ENCODE measurements at regions not wholly inside any gene's neighbourhood (a gene's known extent, or its start where the extent isn't known, plus 50 kb on each side); places are given as distances from the start of the nearest gene placed in this dataset.

DNA sequence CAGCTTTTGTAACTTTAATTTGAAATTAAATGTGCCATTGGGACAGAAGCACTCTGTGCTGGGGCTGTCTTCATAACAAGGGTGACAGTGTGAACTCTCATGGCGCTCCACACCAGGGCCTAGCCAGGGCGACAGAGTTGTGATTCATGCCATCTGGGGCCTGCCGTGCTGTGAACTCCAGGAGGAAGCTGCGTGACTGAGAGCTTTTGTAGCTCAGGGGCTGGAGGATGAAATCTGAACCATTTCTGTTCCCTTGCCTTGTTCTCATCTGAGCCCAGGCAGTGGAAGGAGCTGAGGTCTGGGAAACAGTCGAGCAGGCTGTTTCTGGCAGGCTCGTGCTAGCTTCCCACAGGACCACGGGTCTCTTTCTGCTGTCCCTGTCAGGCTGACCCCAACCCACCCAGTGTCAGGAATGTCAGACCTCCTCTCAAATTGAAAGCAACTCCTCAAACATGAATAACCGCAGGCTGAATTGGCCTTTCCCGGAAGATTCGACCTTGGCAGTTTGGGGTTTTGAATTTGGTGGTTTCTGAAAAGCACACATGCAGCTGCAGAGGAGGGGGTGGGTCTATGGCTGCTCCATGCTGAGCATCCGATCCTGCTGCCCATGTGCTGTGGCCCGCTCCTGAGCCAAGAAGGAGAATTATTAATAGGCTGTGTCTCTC, 69.2 kb upstream of the RPS23 start:
- intact Hi-C loops (cut with micrococcal nuclease): no loop called here
- no peaks in the 10 kb centered on the region for H3K36me3 Mint-ChIP-seq
- H3K27me3 Mint-ChIP-seq: peaks cover 3% of the 10 kb centered on the region
- H3K4me1 Mint-ChIP-seq (ENCODE audit: low read depth): peaks cover 2% of the 10 kb centered on the region
- CTCF ChIA-PET: no interaction called here
- H3K27ac Mint-ChIP-seq: no peak overlapping the region
- H3K9me3 Mint-ChIP-seq: no peaks in the 10 kb centered on the region
- no peak overlapping the region for H3K4me3 Mint-ChIP-seq
- POLR2A ChIA-PET: no interaction called here
- no peak for DNase-seq

DNA sequence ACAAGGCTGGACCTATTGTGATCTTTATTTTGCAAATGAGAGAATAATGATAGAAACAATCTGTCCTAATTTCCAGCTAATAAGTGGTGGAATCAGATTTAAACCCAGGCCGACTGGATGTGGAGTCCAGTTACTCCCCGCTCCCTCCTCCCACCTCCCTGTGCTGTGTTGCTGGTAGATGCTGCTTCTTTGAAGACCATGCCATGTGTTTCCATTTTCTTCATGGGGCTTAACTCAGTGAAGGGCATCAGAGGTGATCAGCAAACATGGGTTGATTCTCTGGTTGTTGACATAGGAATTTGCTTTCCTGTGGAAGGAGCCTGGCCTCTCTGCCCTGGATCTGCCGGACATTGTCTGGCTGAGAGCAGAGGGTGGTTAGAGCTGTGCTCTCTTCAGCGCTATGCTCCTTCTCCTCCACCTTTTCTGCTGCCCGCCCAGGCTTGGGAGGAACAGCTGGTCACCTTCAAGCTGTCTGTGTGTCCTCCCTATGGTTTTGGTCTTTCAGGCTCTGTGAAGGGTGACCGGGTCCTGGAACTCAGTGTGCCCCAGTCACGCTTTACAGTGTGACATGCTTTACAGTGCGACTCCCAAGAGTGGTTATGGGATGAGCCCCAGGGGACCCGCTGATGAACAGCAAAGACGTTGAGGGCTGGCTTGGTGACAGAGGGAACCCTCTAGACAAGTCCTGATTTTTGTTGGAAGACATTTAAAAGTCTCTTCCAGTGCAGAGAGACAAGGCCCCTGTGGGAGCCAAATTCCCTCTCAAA, 68.4 kb upstream of the RPS23 start:
- peaks cover 5% of the 10 kb centered on the region for H3K27me3 Mint-ChIP-seq
- CTCF ChIA-PET: interaction anchor here (1.5 kb wide), 1 partner anchor 148 kb away, joined by 3 read pairs; no protein-coding TSS in a partner anchor
- no peaks in the 10 kb centered on the region for H3K4me1 Mint-ChIP-seq (ENCODE audit: low read depth)
- no peaks in the 10 kb centered on the region for H3K36me3 Mint-ChIP-seq
- POLR2A ChIA-PET: no interaction called here
- DNase-seq: no peak
- H3K27ac Mint-ChIP-seq: no peak overlapping the region
- H3K9me3 Mint-ChIP-seq: no peaks in the 10 kb centered on the region
- no peak overlapping the region for H3K4me3 Mint-ChIP-seq
- intact Hi-C loops (cut with micrococcal nuclease): no loop called here

DNA sequence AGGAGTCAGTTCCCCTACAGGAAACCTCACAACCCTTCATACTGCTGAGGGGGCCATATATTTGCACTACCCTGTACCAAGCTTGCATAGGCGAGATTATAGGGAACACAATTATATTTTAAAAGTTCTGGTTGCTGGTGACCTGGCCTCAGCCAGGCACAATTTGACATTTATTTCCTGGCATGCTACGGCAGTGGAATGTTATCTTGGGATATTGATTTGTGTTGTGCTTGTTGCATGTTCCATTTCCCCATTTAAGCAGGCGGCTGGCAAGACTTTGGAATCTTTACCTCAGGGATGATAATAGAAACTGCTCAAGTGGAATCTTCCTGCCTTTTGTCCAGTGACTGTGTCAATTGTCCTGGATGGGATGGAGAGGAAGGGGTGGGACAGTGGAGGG, 67.0 kb upstream of the RPS23 start:
- H3K4me1 Mint-ChIP-seq (ENCODE audit: low read depth): no peaks in the 10 kb centered on the region
- POLR2A ChIA-PET: no interaction called here
- no peaks in the 10 kb centered on the region for H3K9me3 Mint-ChIP-seq

DNA sequence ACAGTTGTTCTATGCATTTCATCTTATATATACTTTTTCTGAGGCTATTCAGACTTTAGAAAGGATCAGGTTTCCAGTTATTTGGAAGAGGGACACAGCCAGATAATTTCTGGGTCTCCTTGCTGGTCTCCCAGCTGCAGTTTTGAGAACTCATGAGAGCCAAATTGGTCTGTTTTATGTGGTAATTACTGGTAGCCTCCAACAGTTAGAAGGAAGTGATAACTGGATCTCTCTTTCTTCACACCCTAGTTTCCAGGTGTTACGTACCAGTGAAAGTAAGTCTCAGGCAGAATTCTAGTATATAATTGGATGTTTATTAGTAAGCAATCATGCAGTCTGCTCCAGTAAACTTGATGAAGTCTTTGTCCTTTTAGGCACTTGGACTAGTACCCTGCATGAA, 63.2 kb upstream of the RPS23 start:
- no peak for DNase-seq
- intact Hi-C loops (cut with micrococcal nuclease): no loop called here

More for the DNA sequence above, 67.0 kb upstream of the RPS23 start:
- DNase-seq: no peak
- no peak overlapping the region for H3K4me3 Mint-ChIP-seq
- intact Hi-C loops (cut with micrococcal nuclease): no loop called here
- no peak overlapping the region for H3K27ac Mint-ChIP-seq
- CTCF ChIA-PET: interaction anchor here (1.5 kb wide), 1 partner anchor 150 kb away, joined by 3 read pairs; no protein-coding TSS in a partner anchor
- H3K27me3 Mint-ChIP-seq: peaks cover 11% of the 10 kb centered on the region
- no peaks in the 10 kb centered on the region for H3K36me3 Mint-ChIP-seq

DNA sequence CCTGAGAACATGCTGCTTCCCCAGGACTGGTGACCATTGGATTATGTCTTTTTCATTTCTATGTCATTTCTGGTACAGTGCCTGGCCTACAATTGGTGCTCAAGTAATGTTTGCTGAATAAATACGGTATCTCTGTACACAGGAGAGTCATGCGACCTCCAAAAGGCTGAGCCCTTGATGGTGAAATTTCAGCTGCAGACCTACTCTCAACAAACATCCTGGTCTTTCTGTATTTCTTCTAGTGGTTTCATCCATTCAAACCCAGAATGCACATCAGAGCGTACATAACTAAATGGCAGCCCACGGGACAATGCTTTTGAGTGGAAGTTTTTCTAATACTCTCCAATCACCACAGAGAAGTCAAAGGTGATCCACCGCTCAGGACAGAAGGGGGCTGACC, 62.6 kb upstream of the RPS23 start:
- POLR2A ChIA-PET: no interaction called here
- H3K9me3 Mint-ChIP-seq: no peaks in the 10 kb centered on the region
- H3K4me3 Mint-ChIP-seq: no peak overlapping the region
- H3K27ac Mint-ChIP-seq: no peak overlapping the region
- H3K4me1 Mint-ChIP-seq (ENCODE audit: low read depth): no peaks in the 10 kb centered on the region
- CTCF ChIA-PET: no interaction called here
- H3K36me3 Mint-ChIP-seq: no peaks in the 10 kb centered on the region
- intact Hi-C loops (cut with micrococcal nuclease): no loop called here
- DNase-seq: no peak
- H3K27me3 Mint-ChIP-seq: peaks cover 11% of the 10 kb centered on the region

More for the DNA sequence above, 63.2 kb upstream of the RPS23 start:
- Mint-ChIP-seq H3K27ac (no peak overlapping the region), H3K4me1 (ENCODE audit: low read depth) (no peaks in the 10 kb centered on the region), H3K27me3 (peaks cover 11% of the 10 kb centered on the region), H3K9me3 (no peaks in the 10 kb centered on the region), H3K36me3 (no peaks in the 10 kb centered on the region), H3K4me3 (no peak overlapping the region)
- CTCF ChIA-PET: interaction anchor here (0.7 kb wide), 1 partner anchor 10 kb away, joined by 3 read pairs; no protein-coding TSS in a partner anchor
- POLR2A ChIA-PET: no interaction called here

DNA sequence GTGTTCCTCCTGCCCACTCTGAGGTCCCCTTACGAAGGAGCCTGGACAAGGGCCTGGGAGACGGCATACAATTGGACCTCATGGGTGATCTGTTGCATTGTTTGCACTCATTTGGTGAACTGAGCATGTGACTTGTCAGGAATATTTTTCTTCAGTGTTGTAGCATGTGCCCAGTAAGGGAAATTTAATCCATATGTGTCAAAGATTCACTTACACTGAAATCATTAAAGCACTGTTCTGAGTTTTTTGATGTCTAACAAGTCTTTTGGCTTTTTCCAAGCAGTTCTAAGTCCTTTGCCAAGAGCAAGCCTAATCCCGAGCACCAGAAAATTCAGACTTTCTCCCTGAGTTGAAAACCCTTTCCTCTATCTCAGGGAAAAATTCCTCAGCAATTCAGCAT, 61.6 kb upstream of the RPS23 start:
- no peaks in the 10 kb centered on the region for H3K9me3 Mint-ChIP-seq
- intact Hi-C loops (cut with micrococcal nuclease): no loop called here
- DNase-seq: no peak
- no peak overlapping the region for H3K27ac Mint-ChIP-seq
- POLR2A ChIA-PET: no interaction called here
- CTCF ChIA-PET: no interaction called here
- H3K27me3 Mint-ChIP-seq: peaks cover 11% of the 10 kb centered on the region
- H3K4me1 Mint-ChIP-seq (ENCODE audit: low read depth): no peaks in the 10 kb centered on the region
- no peaks in the 10 kb centered on the region for H3K36me3 Mint-ChIP-seq
- H3K4me3 Mint-ChIP-seq: no peak overlapping the region

DNA sequence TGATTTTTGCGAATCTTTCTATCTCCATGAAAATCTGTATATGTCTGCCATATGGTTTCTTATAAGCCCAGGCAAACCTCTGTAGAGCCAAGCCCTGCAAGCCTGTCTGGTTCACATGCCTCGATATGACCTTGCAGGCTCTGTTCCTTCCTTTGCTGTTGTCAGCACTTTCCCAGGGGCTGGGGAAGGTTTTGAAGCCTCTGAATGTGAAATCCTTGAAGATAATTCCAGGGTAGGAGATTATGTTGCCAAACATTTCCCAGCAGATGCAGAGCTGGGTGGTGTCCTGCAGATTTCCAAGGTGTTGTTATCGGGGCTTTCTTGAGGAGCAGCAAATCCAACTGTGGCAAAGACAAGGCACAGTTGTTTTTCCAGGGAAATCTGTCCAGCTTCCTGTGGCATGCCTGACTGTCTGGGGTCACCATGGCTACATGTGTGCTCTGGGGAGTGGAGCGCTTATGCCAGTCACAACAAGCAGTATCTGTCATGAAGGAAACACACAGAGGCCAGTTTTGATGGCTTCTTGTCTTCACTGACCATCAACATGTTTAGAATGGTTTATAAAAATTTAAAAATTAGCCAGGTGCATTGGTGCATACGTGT, 60.7 kb upstream of the RPS23 start:
- peaks cover 10% of the 10 kb centered on the region for H3K27me3 Mint-ChIP-seq
- H3K36me3 Mint-ChIP-seq: no peaks in the 10 kb centered on the region
- ChIA-PET POLR2A (no interaction called here), CTCF (interaction anchor here (1.4 kb wide), 1 partner anchor 11 kb away, joined by 3 read pairs; no protein-coding TSS in a partner anchor)
- H3K9me3 Mint-ChIP-seq: no peaks in the 10 kb centered on the region
- no peak overlapping the region for H3K27ac Mint-ChIP-seq
- no peak for DNase-seq
- intact Hi-C loops (cut with micrococcal nuclease): no loop called here
- H3K4me3 Mint-ChIP-seq: no peak overlapping the region
- H3K4me1 Mint-ChIP-seq (ENCODE audit: low read depth): no peaks in the 10 kb centered on the region

DNA sequence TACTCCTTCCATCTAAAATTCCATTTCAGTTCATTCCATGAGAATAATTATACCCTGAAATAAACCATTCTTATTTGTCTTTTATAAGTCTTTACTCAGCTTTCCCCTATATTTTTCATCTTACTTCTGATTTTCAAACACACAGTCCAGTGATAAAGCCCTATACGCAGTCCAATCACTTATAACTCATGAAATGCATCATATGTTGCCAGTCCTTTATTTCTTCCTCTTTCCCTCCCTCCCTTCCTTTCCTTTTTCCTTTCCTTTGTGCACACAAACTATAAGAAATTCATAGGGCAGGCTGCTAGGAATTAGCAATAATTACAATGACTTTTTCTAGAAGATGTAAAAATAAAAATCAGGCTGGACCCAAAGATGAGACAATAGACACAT, 58.8 kb upstream of the RPS23 start:
- CTCF ChIA-PET: no interaction called here
- POLR2A ChIA-PET: no interaction called here
- intact Hi-C loops (cut with micrococcal nuclease): no loop called here

DNA sequence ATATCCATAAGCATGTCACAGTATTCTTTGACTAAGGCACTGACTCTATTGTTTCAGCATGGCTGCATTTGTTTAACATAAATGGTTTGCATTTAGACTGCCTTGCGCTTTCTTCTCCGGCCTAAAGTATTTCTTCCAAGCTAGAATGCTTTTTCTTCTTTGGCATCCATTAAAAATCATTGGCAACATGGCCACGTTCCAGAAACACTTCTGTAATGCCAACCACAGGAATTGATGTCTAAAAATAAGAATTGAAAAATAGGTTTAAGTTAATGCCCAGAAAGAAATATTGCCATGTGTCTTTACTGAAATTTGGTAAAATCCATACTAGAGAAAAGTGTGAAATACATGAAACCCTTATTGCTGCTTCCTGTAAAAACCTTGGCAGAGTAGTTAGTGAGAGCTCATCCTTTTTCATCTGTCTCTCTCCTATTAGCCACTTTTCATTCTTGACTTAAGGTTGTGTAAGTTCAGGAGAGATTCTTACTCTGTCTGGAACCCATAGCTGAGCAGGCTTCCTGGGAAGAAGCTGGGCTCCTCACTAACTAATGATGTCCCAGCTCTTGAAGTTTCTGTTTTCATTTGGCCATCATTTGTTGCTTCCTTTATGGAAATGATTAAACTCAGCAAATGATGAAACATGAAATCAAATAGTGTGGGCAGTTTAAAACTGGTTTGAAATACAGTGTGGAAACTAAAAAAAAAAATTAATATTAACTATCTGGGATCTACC, 58.2 kb upstream of the RPS23 start:
- POLR2A ChIA-PET: no interaction called here
- peaks cover 4% of the 10 kb centered on the region for H3K27me3 Mint-ChIP-seq
- H3K36me3 Mint-ChIP-seq: no peaks in the 10 kb centered on the region
- H3K9me3 Mint-ChIP-seq: no peaks in the 10 kb centered on the region
- CTCF ChIA-PET: interaction anchor here (0.8 to 1.1 kb wide), 2 partner anchors 23 to 299 kb away, joined by 3 read pairs; no protein-coding TSS in a partner anchor
- no peak overlapping the region for H3K4me3 Mint-ChIP-seq
- no peak for DNase-seq
- intact Hi-C loops (cut with micrococcal nuclease): no loop called here
- no peak overlapping the region for H3K27ac Mint-ChIP-seq
- H3K4me1 Mint-ChIP-seq (ENCODE audit: low read depth): no peaks in the 10 kb centered on the region

More for the DNA sequence above, 58.8 kb upstream of the RPS23 start:
- Mint-ChIP-seq H3K4me1 (ENCODE audit: low read depth) (no peaks in the 10 kb centered on the region), H3K9me3 (no peaks in the 10 kb centered on the region), H3K4me3 (no peak overlapping the region), H3K36me3 (no peaks in the 10 kb centered on the region), H3K27ac (no peak overlapping the region), H3K27me3 (peaks cover 8% of the 10 kb centered on the region)
- no peak for DNase-seq

DNA sequence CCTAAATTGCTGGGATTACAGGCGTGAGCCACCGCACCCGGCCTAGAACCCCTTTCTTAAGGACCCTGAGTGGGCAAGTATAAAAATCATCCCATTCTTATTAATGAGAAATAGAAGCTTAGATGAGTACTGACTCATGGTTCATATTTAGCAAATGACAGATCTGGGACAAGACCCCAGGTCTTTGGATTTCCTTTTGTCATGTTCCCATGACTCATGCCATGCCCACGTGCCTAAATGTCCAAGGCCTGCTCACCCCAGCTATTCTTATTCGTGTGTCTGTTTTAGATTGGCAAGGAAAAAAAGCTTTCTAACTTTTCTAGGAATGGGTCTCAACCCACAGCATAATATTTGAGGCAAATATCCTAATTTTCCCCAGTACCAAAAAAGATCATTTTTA, 57.7 kb upstream of the RPS23 start:
- Mint-ChIP-seq H3K4me3 (no peak overlapping the region), H3K9me3 (no peaks in the 10 kb centered on the region), H3K36me3 (no peaks in the 10 kb centered on the region), H3K27ac (no peak overlapping the region), H3K27me3 (peaks cover 3% of the 10 kb centered on the region), H3K4me1 (ENCODE audit: low read depth) (no peaks in the 10 kb centered on the region)
- intact Hi-C loops (cut with micrococcal nuclease): no loop called here
- ChIA-PET CTCF (interaction anchor here (0.8 to 1.1 kb wide), 2 partner anchors 23 to 300 kb away, joined by 3 read pairs; no protein-coding TSS in a partner anchor), POLR2A (no interaction called here)
- DNase-seq: no peak

DNA sequence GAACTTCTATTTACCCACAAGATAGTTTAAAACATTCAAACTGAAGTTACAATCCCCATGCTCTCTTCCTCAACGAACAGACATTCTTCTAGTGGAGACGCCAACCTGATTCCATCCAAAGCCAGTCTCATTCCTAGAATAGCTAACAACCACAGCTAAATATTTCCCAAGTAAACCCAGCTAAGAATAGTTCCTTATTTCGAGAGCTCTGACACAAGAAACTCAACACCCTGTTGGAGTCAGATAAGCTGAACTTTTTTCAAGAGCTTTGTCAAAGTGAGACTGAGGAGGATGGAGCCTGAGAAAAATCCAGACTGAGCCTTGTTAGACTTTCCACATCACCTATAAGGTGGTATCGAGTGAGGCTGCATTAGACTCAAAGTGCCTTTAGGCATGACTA, 56.7 kb upstream of the RPS23 start:
- Mint-ChIP-seq H3K36me3 (no peaks in the 10 kb centered on the region), H3K27me3 (no peaks in the 10 kb centered on the region), H3K4me1 (ENCODE audit: low read depth) (no peaks in the 10 kb centered on the region), H3K27ac (no peak overlapping the region), H3K4me3 (no peak overlapping the region), H3K9me3 (no peaks in the 10 kb centered on the region)
- intact Hi-C loops (cut with micrococcal nuclease): no loop called here
- POLR2A ChIA-PET: no interaction called here
- no peak for DNase-seq
- CTCF ChIA-PET: no interaction called here

DNA sequence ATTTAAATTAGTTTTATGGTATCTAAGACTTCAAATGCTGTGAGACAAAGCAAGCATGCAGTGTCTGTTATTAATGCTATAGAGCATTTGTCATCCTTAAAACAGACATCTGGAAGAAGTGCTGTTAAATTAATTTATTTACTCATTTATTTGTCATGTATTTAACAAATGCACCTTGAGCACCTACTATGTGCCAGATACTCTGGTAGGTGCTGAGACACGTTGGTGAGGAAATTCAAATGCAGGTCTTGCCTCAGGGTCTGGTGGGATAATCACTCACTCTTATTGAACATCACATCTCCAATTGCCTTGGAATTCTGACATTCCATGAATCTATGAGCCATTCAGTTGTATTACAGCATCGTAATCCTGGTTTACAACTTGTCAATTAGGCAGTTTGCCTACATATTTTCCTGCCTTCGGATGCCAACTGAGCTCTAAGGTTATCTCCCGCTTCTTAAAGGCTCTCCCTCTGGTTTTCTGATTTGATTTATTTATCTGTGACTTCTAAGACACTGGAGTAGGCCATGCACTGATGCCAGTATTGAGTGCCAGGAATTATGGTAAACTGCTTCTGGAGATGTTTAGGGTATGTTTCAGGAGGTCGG, 56.0 kb upstream of the RPS23 start:
- no peak overlapping the region for H3K27ac Mint-ChIP-seq
- H3K4me1 Mint-ChIP-seq (ENCODE audit: low read depth): no peaks in the 10 kb centered on the region
- H3K4me3 Mint-ChIP-seq: no peak overlapping the region
- intact Hi-C loops (cut with micrococcal nuclease): no loop called here
- H3K9me3 Mint-ChIP-seq: peaks cover under 1% of the 10 kb centered on the region
- POLR2A ChIA-PET: no interaction called here
- no peaks in the 10 kb centered on the region for H3K36me3 Mint-ChIP-seq
- H3K27me3 Mint-ChIP-seq: no peaks in the 10 kb centered on the region
- CTCF ChIA-PET: no interaction called here
- DNase-seq: no peak
